Stimulated activated CD4-positive, alpha-beta T cell treated with anti-CD3 and anti-CD28 coated beads, Interleukin-2, amount 100 ng/mL, for 24 hours (primary cell): ENCODE measurements at regions not wholly inside any gene's neighbourhood (a gene's known extent, or its start where the extent isn't known, plus 50 kb on each side); places are given as distances from the start of the nearest gene placed in this dataset.
A peak's percentile ranks its signal among the peaks of the same experiment; 100 is the strongest.

Experiments
- DNase-seq, 2 donors: peaks; one replicate each; pipeline ENCODE4 v3.0.0-alpha.2; 2020

GRCh38 chr7:25831831-25832411 lies 320.1 kb upstream of the NFE2L3 start:
- DNase-seq = no peak

- no peak for DNase-seq
Observed at GRCh38 chr7:25832456-25832855, 319.5 kb upstream of the NFE2L3 start.

GRCh38 chr7:25832929-25833328 lies 319.1 kb upstream of the NFE2L3 start:
- DNase-seq = no peak

- no peak for DNase-seq
Observed at GRCh38 chr7:25834050-25834449, 317.9 kb upstream of the NFE2L3 start.

GRCh38 chr7:25835197-25835596 lies 316.8 kb upstream of the NFE2L3 start:
- no peak for DNase-seq

- DNase-seq = no peak
Observed at GRCh38 chr7:25839084-25839769, 312.8 kb upstream of the NFE2L3 start.

- no peak for DNase-seq
Observed at GRCh38 chr7:25840209-25840792, 311.7 kb upstream of the NFE2L3 start.

- DNase-seq = no peak
Observed at GRCh38 chr7:25841575-25841974, 310.4 kb upstream of the NFE2L3 start.

GRCh38 chr7:25842201-25842733 lies 309.7 kb upstream of the NFE2L3 start:
- no peak for DNase-seq

- DNase-seq = no peak
Observed at GRCh38 chr7:25843467-25843866, 308.5 kb upstream of the NFE2L3 start.

GRCh38 chr7:25844102-25844870 lies 307.7 kb upstream of the NFE2L3 start:
- no peak for DNase-seq

GRCh38 chr7:25845464-25845863 lies 306.5 kb upstream of the NFE2L3 start:
- DNase-seq = no peak

- no peak for DNase-seq
Observed at GRCh38 chr7:25846722-25847121, 305.3 kb upstream of the NFE2L3 start.

GRCh38 chr7:25847336-25848070 lies 304.5 kb upstream of the NFE2L3 start:
- DNase-seq = no peak

GRCh38 chr7:25849500-25850184 lies 302.4 kb upstream of the NFE2L3 start:
- no peak for DNase-seq

- DNase-seq = no peak
Observed at GRCh38 chr7:25850216-25850615, 301.8 kb upstream of the NFE2L3 start.

GRCh38 chr7:25850735-25851134 lies 301.3 kb upstream of the NFE2L3 start:
- DNase-seq = no peak

- peak; percentile 57 to 74 for DNase-seq
Observed at GRCh38 chr7:25851332-25852210, 300.4 kb upstream of the NFE2L3 start.

GRCh38 chr7:25852211-25852938 lies 299.6 kb upstream of the NFE2L3 start:
- peak in 1 of 2 donors; percentile 29 for DNase-seq

- no peak for DNase-seq
Observed at GRCh38 chr7:25852939-25853271, 299.1 kb upstream of the NFE2L3 start.
